NCI-H774 (cell line): ENCODE measurements at regions not wholly inside any gene's neighbourhood (a gene's known extent, or its start where the extent isn't known, plus 50 kb on each side); places are given as distances from the start of the nearest gene placed in this dataset.
A peak's percentile ranks its signal among the peaks of the same experiment; 100 is the strongest.
"Not testable (repeated sequence)": the region's sequence is repeated elsewhere in the genome, so short reads cannot be mapped to it uniquely, and the experiment has no call there.

Experiments
- DNase-seq: peaks from one replicate; lab custom pipeline; 2025; lab: John Stamatoyannopoulos, UW

DNA sequence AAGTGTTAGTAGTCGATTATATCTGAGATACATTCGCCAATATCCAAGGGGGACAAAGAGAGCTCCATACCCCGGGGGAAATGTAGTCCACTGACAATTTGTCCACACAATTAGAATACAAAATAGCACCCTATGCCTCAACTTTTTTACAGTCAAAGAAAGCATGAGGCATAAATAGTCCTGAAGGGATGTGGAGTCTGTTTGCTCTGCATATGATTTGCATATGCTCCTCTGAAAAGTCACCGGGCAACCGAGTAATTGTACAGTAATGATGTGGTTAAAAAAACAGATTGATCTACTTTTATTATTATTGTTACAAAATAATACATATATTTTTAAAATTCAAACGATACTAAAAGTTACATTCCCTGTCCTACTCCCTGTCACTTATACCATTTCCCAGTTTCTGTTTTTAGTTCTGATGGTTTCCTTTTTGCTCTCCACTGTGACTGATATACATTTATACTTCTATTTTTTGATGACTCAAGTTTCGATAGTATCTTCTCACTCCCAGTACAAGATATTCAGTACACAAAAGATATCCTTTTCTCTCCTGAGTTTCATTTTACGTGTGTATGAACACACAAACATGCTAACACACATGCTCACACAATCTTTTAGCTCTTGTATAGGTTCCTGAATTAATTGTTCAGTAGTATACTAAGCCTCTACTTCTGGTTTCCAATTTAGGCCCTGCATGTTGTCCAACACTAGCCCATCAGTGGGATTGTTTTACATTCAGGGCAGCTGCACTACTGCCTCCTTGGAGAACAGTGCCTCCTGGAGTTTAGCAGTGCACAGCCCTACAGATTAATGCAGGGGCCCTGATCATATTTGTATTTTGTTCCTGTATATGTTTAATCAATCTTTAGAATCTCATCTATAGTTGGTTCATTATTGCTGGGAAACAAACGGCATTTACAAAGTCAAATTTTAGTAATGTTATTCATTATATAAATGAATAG, 130.9 kb downstream of the TES start:
- DNase-seq, result no peak

DNA sequence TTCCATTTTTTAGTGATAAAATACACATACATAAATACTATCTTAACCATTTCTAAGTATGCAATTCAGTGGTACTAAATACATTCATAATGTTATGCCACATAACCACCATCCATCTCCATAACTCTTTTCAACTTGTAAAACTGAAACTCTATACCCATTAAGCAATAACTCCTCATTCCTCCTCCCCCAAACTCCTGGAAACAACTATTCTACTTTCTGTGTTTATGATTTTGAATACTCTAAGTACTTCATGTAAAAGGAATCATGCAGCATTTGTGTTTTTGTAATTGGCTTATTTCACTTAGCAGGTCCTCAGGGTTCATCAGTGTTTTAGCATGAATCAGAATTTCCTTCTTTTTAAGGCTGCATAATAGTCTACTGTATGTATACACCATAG, 131.8 kb downstream of the TES start:
- DNase-seq, result no peak

DNA sequence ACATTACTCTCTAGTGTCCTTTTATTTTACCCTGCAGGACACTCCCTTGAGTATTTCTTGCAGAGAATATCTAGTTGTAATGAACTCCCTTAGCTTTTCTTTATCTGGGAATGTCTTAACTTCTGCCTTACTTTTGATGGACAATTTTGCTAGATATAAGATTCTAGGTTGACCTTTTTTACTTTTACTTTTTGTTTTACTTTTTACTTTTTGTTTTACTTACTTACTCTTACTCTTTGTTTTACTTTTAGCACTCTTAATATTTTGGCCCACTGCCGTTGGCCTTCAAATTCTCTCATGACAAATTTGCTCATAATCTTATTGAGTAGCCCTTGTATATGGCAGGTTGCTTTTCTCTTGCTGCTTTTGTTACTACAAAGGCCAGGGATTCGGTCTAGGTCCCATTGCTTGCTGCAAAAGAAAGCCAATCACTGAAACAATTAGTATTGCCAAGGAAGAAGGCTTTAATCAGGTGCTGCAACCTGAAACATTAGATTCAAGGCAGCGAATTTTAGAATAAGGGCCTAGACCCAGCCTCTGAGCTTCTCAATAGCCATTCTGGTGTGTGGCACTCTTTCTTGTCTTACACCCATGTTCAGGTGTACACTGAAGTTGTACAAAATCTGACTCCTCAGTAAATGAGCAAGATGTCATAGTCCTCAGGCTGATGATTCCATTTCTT, 137.0 kb downstream of the TES start:
- no peak for DNase-seq

DNA sequence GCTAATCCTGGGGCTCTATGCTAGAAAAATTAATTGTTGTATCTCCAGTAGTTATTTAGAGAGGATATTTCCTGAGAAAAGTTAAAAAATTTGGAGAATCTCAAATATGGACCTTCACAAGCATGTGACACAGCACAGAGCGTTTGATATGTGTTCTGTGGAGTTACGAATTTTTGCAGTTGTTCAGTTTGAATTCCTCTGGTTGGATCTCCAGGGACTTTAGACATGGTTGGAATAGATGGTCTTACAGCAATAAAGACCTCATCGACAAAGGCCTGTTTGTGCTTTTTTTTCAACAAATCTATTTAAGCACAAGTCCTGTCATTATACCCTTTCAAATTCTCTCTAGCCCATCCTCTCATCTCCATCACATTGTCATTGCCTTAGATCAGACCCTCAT, 138.0 kb downstream of the TES start:
- DNase-seq, result no peak

DNA sequence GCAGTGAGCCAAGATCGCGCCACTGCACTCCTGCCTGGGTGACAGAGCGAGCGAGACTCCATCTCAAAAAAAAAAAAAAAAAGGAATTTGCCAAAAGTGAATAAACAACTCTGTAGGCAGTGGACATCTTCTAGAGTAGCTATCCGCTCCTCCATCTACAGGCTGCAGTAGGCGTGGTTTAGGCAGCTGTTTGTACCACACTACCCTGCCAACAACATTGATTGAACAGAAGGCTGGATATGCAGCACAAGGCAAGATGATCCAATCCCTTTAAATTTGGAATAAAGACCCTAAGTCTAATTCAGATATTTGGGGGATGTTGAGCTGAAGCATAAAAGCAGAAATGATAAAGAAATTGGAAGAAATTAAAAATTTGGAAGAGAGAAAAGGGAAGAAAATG, 141.6 kb downstream of the TES start:
- no peak for DNase-seq

DNA sequence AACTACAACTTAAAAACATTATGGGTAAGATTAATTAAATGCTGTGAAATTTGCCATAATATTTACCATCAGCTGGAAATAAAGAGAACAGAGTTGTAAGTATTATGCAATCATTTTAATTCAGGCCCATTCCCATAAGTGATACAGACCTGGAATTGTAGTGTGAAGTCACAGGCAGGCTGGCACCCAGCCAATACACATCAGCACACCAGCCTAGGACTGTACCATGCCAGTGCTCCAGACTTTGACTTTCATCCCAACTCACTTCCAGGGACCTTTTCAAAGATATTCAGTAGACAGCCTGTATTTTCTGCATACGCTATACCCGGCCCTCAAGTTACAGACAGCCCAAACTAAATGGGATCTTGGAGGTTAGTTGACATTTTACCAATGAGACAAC, 143.3 kb downstream of the TES start:
- no peak for DNase-seq

DNA sequence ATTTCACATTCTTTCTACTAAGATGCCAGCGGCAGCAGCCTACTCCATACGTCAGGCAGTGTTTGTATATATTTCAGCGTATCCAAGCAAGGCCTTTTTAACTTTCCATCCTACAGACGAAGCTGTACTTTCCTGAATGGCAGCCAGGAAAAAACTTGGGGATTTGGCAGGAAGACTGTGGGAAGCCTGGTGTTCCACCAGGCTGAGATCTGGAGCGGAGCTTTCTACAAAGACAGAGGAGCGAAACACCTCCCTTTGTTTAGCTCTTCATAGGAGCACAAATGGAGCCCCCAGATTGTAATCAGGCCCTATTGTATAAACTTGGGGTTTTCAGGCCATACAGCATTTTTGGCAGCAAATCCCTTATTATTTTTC, 143.8 kb downstream of the TES start:
- no peak for DNase-seq

DNA sequence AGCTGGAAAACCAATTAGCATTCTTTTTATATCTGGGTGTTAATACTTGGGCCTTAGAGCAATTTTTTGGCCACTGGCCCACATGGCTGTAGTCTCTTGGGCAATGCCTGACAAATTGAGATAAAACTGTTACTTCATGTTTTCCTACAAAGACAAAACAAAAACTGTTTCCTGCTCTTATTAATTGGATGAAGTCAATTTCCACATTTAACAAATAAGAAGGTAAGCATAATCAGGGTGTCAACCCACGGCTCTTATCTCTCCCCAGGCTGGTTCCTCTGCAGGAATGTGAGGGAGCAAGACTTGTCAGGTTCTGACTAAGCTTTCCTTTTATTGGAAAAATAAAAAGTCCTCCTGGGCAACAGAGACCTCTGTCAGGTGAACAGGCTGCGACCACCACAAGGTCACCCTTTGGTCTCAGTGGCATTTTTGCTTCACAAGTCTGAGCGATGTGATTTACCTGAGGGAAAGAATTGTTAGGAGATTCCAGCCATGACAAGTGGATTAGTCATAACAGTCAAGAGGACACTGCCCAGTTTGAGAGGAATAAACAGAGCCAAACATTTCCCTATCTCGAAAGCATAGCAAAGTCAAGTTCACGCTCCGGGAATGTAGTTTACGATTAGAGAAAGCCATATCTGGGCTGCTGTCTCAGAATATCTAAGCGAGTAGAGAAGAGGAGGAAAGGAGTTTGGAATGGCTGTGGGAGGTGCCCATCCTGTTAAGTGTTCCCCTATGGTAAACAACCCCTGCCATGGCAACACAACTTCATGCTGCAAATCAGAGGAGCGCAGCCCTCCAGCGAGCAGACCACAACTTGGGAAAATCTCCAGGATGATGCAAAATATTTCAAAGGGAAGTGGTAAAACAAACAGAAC, 144.4 kb downstream of the TES start:
- no peak for DNase-seq

DNA sequence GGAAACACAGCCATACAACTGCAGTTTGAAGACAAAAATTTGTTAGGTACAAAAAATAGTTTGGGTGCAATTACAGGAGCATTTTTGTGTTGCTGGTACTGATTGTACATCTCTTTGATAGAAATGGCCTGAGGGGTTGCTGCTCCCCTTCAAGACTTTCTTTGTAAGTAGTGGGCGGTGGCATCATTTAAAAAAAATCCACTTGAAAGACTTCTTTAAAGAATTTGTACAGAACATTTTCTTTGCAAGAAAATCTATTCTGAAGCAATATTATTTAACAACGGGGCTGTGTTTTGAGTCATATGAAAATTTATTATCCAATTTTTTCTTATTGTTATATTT, 144.1 kb upstream of the CAV2 start:
- DNase-seq, result no peak

DNA sequence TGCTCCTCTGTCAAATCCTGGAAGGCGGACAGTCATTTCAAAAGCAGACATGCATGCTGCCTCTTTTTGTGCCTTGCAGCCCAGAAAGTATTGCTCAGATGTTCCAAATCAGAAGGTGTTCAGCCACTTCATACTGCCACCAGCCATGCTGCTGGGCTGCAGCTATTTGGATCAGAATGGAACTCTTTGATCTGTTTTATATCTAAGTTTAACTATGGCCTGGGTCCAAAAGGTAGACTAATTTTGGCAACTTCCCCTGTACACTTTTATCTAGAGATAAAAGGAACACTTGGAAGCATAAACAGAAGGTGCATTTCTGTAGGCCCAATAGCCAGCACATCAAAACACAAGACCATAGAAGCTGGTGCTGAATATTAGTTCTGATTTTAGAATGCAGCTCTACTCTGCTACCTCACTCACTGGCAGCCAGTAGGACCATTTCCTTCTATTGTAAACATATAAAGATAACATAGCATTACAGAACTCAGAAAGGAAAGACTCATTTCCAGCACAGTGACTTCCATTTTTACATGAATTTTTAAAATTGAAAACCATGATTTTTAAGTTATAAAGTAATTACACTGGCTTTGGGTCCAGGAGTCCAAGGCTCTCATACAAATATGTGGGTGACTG, 143.1 kb upstream of the CAV2 start:
- no peak for DNase-seq

DNA sequence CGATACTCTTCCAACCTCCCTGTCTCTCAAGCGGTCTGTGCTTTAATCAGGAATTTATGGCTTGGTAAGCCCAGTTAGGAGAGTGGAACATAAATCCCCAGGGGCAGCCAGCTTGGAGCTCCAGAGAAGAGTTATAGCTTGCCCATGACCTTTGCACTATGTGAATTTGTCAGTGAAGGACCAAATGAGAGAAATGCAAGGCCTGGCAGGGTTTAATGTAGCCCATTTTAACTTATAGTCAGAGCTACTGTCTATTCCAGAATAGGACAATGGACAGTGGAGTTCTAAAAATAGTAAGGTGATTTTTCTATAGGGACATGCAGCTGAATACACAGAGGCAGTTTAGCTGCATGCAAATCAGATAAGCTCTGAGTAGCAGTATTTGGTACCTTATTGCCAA, 142.6 kb upstream of the CAV2 start:
- no peak for DNase-seq

DNA sequence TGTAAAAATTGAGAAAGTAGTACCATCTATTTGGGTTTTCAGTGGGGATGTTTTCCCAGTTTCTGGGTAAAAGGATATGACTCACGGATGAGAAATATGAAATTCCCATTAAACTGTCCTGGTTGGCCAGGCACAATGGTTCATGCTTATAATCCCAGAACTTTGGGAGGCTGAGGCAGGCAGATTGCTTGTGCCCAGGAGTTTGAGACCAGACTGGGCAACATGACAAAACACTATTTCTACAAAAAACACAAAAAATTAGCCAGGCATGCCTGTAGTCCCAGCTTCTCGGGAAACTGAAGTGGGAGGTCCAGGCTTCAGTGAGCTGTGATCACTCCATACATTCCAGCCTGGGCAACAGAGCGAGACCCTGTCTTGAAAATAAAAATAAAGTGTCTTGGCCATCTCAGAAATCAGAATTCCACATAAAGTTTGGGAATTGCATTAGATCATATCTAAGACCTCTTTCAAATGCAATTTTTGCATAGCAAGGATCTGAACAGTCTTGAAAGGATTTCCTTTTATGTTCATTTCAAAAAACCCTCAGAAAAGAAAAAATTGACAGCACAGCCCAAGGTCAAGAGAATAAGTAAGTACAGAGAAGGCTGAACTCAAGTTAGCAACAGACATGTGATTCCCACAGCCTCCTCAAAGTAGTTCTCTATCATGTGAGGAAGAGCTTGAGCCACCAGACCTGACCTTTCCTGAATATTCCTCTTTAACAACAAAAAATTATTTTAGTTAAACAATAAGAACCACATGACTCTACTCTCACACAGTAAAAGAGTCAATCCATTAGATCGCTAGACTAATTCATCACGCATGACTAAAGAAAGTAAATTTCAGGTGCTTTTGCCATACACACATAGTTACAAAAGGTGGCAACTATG, 141.5 kb upstream of the CAV2 start:
- no peak for DNase-seq

DNA sequence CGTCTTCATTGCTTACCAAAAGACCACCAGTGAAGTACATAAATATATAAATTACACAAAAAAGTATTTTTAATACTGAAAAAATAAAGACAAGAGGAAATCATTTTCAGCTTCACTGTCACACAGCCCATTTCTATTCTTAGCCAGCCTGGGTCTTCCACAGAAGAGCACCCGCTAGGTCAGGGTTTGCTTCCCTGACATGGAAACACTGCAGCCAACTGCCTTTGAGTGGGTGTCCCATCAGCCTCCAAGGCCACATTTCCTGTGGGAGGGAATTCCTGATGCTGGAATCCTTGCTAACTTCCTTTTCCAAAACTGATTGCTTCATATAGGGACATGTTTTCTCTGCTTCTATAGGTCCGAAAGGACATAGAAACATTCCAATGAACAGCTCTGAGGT, 137.8 kb upstream of the CAV2 start:
- DNase-seq, result no peak

DNA sequence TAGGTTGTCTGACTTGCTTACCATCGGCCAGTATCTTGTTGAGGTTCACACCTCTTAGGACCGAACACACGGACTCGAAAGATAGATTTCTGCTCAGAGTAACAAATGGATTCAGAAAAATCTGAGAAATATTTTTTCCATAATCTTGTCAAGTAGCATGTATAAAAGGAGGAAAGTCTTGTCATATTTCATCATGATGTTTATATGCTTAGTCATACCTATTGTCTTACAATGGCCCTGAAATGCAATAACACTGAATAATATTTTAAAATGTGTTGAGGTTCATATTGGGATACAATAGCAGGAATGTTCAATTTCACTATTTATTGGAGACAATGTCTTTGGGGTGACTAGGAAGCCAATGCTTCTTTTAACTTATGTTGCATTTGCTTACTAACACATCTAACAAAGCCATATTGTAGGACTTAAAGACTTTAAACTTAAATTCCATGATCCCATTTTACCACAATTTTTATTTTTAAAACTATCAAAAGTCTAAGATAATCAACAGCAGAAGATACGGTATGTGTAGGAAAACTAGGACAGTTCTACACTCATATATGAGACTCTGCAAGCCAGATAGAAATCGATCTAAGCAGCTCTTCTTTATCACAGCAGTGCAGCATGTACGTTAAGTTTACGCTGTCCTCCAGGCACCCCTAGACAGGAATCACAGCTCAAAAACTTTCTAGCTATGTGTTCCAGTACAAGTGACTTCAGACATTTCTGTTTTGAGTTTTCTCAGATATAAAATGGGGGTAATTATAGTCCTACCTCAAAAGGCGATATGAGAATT, 135.7 kb upstream of the CAV2 start:
- DNase-seq, result no peak

DNA sequence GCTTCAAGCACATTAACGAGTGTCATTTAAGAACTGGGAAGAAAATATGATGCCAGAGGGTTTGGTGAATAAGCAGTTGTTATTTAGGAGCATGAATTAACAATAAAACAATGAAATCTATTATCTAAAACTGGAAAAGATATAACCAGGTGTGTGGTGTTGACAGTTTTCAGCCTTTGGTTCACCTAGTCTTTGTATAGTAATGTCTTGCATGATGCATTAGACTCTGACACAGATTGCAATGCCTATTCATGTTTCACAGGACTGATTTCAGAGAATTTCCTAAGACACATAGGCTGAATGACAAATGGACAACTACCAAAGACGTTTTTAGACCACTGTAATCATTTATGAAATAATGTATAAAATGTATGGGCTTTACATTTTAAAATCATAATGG, 135.1 kb upstream of the CAV2 start:
- no peak for DNase-seq

DNA sequence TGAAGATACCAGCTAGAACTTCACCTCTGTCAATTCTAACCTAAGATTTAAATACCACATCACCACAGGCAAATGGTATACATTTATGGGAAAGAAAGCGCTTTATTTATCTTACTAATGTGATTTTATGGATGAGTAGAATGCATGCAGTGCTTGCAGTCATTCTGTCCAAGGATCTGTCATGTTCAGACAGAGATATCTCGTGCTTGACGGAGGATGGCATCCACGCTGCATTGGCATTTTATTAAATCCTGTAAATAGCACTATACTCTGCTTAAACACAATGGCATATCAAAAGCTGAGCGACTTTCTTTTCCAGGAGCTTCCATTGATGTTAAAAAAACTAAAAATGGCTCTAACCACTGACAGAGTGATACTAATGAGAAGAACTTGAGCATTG, 133.7 kb upstream of the CAV2 start:
- DNase-seq, result no peak

DNA sequence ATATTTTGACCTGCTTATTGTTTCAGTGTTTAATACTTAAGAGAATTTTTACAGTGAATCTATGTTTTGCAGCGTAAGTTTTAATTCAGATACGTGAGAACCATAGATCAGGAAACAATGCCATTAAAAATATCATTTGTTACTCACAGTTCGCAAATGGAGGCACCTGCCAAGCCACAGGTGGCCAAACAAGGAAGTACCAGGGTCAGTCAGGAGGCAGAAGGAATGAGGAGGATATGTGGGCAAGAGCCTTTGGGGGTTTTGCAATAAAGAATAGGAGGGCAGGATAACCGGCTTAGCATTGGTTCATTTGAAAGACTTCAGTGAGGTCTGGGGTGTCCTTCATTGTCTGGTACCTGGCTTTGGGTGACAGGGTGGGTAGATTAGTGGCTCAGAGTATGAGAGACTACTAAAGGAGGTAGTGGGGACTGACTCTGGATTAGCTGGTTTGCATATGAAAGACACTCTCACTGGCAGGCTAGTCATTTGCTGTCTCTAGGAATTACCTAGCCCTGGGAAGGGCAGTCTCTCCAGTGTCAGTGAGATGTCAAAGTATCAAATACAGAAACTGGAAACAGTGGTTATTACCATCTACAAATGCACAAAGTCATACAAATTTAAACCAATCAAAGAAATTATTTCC, 132.2 kb upstream of the CAV2 start:
- peak; percentile 55 for DNase-seq

DNA sequence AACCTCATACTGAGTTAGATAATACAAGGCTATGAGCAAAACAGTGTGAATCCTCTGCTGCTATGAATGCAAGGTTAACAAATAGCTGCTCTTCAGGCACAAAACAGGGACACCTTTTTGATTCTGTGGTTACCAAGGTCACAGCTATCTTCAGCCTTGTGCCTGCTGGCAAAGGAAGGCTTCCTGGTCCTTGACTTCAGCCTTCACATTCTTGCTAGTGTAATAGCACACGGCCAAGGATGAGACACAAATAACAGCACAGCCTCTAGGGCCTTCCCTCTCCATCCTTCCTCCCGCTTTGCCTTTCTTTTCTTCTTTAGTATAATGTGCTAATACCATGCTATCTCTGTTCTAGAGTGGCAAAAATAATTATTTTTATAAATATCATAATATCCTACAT, 130.6 kb upstream of the CAV2 start:
- no peak for DNase-seq

DNA sequence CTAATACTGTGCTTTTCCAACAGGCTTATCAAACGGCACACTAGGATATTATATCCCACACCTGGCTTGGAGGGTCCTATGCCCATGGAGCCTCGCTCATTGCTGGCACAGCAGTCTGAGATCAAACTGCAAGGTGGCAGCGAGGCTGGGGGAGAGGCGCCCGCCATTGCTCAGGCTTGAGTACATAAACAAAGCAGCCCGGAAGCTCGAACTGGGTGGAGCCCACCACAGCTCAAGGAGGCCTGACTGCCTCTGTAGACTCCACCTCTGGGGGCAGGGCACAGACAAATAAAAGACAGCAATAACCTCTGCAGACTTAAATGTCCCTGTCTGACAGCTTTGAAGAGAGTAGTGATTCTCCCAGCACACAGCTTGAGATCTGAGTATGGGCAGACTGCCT, 128.0 kb upstream of the CAV2 start:
- DNase-seq, result not testable (repeated sequence)

DNA sequence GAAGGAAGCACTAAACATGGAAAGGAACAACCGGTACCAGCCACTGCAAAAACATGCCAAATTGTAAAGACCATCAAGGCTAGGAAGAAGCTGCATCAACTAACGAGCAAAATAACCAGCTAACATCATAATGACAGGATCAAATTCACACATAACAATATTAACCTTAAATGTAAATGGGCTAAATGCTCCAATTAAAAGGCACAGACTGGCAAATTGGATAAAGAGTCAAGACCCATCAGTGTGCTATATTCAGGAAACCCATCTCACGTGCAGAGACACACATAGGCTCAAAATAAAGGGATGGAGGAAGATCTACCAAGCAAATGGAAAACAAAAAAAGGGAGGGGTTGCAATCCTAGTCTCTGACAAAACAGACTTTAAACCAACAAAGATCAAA, 126.3 kb upstream of the CAV2 start:
- not testable (repeated sequence) for DNase-seq
